ENCODE measurements at regions not wholly inside any gene's neighbourhood (a gene's known extent, or its start where the extent isn't known, plus 50 kb on each side); places are given as distances from the start of the nearest gene placed in this dataset.

DNA sequence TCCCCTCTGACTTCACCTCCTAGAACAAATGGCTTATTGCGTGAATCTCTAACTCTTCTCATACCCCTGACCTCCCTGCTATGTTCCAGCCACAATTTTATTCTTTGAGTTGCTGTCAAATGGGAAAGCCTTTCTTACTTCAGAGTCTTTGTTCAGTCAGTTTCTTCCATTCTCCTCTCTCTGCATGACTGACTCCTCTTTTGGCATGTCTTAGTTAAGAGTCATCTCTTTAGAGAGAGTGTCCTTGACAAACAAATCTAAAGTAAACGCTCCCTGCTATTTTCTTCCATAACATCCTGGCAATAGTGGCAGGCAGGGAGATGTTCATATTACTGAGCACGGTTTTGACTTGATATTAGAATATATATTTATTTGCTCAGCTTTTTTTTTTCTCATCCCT lies 170.7 kb upstream of the ERBB4 start:
- TF ChIP-seq ATF1 (CRISPR knock-in tag; IDR thresholded peaks at IDR 0.05) (no peak), ESRRA (CRISPR knock-in tag; IDR thresholded peaks at IDR 0.05; ENCODE audit: borderline replicate concordance) (no peak), SMAD4 (CRISPR knock-in tag; IDR thresholded peaks at IDR 0.05) (no peak), ZNF263 (CRISPR knock-in tag; IDR thresholded peaks at IDR 0.05; ENCODE audit: low read depth) (no peak)
- TF ChIP-seq, protein P1, sequence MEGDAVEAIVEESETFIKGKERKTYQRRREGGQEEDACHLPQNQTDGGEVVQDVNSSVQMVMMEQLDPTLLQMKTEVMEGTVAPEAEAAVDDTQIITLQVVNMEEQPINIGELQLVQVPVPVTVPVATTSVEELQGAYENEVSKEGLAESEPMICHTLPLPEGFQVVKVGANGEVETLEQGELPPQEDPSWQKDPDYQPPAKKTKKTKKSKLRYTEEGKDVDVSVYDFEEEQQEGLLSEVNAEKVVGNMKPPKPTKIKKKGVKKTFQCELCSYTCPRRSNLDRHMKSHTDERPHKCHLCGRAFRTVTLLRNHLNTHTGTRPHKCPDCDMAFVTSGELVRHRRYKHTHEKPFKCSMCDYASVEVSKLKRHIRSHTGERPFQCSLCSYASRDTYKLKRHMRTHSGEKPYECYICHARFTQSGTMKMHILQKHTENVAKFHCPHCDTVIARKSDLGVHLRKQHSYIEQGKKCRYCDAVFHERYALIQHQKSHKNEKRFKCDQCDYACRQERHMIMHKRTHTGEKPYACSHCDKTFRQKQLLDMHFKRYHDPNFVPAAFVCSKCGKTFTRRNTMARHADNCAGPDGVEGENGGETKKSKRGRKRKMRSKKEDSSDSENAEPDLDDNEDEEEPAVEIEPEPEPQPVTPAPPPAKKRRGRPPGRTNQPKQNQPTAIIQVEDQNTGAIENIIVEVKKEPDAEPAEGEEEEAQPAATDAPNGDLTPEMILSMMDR (IDR thresholded peaks at IDR 0.05) = no peak
- TF ChIP-seq, protein P2, sequence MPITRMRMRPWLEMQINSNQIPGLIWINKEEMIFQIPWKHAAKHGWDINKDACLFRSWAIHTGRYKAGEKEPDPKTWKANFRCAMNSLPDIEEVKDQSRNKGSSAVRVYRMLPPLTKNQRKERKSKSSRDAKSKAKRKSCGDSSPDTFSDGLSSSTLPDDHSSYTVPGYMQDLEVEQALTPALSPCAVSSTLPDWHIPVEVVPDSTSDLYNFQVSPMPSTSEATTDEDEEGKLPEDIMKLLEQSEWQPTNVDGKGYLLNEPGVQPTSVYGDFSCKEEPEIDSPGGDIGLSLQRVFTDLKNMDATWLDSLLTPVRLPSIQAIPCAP (CRISPR knock-in tag; IDR thresholded peaks at IDR 0.05) = no peak
- TF ChIP-seq, protein P3, sequence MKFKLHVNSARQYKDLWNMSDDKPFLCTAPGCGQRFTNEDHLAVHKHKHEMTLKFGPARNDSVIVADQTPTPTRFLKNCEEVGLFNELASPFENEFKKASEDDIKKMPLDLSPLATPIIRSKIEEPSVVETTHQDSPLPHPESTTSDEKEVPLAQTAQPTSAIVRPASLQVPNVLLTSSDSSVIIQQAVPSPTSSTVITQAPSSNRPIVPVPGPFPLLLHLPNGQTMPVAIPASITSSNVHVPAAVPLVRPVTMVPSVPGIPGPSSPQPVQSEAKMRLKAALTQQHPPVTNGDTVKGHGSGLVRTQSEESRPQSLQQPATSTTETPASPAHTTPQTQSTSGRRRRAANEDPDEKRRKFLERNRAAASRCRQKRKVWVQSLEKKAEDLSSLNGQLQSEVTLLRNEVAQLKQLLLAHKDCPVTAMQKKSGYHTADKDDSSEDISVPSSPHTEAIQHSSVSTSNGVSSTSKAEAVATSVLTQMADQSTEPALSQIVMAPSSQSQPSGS (CRISPR knock-in tag; IDR thresholded peaks at IDR 0.05; ENCODE audit: borderline replicate concordance, low read depth) = no peak
- TF ChIP-seq, protein P4, sequence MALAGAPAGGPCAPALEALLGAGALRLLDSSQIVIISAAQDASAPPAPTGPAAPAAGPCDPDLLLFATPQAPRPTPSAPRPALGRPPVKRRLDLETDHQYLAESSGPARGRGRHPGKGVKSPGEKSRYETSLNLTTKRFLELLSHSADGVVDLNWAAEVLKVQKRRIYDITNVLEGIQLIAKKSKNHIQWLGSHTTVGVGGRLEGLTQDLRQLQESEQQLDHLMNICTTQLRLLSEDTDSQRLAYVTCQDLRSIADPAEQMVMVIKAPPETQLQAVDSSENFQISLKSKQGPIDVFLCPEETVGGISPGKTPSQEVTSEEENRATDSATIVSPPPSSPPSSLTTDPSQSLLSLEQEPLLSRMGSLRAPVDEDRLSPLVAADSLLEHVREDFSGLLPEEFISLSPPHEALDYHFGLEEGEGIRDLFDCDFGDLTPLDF (CRISPR knock-in tag; IDR thresholded peaks at IDR 0.05) = no peak
- TF ChIP-seq, protein P5, sequence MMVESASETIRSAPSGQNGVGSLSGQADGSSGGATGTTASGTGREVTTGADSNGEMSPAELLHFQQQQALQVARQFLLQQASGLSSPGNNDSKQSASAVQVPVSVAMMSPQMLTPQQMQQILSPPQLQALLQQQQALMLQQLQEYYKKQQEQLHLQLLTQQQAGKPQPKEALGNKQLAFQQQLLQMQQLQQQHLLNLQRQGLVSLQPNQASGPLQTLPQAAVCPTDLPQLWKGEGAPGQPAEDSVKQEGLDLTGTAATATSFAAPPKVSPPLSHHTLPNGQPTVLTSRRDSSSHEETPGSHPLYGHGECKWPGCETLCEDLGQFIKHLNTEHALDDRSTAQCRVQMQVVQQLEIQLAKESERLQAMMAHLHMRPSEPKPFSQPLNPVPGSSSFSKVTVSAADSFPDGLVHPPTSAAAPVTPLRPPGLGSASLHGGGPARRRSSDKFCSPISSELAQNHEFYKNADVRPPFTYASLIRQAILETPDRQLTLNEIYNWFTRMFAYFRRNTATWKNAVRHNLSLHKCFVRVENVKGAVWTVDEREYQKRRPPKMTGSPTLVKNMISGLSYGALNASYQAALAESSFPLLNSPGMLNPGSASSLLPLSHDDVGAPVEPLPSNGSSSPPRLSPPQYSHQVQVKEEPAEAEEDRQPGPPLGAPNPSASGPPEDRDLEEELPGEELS (CRISPR knock-in tag; IDR thresholded peaks at IDR 0.05) = no peak
